ENCODE measurements at regions not wholly inside any gene's neighbourhood (a gene's known extent, or its start where the extent isn't known, plus 50 kb on each side); places are given as distances from the start of the nearest gene placed in this dataset.

- no peak for TF ChIP-seq EZH2 (IDR thresholded peaks at IDR 0.05; ENCODE audit: insufficient read depth, poor library complexity, severe bottlenecking)
- TF ChIP-seq EZH2phosphoT487 (IDR thresholded peaks at IDR 0.05; ENCODE audit: insufficient read depth, low read depth), result no peak
Measured at GRCh38 chr2:56483081-56483480, 299.3 kb downstream of the CCDC85A start.

Measured in GM23248 (cell line).